NCI-H1092 (cell line): ENCODE measurements at regions not wholly inside any gene's neighbourhood (a gene's known extent, or its start where the extent isn't known, plus 50 kb on each side); places are given as distances from the start of the nearest gene placed in this dataset.

ENCODE experiments used
- DNase-seq: peaks from one replicate; lab custom pipeline; 2025; lab: John Stamatoyannopoulos, UW

- no peak for DNase-seq
These were observed 206.2 kb upstream of the IRX5 start for GRCh38 chr16:54724346-54724925.

GRCh38 chr16:54722210-54722676 lies 208.4 kb upstream of the IRX5 start:
- no peak for DNase-seq

DNA sequence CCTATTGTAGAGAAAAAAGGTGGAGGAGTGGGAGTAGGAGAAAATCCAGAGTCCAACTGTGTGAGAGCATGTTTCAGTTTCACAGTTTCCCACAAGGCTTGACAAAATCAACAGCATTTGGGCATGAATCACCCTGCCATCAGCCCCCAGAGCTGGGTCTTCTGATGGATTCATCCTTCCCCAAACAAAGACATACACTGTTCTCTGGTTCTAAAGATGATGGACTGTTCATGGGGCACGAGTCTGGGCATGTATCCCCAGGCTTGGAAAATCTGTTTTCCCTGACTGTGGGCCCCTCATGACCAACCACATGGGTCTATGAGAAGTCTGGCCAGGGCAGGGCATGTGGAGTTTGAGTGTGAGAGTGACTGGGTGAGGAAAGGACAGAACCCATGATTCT lies 210.4 kb upstream of the IRX5 start:
- no peak for DNase-seq

GRCh38 chr16:54719624-54720023 lies 211.0 kb upstream of the IRX5 start:
- DNase-seq: no peak

- DNase-seq: no peak
These were observed 212.3 kb upstream of the IRX5 start for GRCh38 chr16:54718376-54718775.

DNA sequence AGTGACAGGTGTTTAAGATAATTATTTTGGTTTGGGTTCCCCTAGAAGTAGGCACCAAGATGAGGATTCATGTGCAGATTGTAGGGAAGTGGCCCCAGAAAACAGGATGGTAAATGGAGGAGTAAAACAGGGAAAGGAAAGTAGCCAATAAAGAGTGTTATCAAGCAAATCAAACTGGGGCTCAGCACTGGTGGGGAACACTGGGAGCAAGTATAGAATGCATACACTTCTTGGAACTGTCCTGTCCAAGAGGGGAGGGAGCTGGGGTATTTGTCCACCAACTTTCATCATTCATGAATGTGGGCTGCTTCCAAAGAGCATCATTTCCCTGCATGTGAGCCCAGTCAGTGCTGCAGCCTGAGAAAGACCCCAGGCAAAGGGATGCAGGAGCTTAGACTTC lies 215.7 kb upstream of the IRX5 start:
- no peak for DNase-seq

- no peak for DNase-seq
These were observed 217.8 kb upstream of the IRX5 start for GRCh38 chr16:54712866-54713265.

DNA sequence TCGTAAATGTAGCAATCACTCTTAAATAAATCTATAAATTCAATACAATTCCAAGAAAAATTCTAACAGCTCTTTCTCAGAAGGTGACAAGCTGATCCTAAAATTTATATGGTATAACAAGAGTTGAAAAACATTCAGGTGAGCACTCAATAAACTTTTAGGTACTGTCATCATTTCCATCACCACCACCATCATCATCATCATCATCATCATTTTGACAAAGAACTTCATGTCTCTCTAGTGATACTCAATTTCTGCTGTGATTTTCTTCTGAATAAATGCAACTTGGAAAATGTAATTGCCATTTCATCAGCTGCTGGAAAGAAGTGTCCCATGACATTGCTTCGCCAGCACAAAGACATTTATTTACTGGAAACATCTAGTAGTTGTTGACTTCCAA lies 222.9 kb upstream of the IRX5 start:
- DNase-seq: no peak

- no peak for DNase-seq
These were observed 224.3 kb upstream of the IRX5 start for GRCh38 chr16:54706406-54706805.

DNA sequence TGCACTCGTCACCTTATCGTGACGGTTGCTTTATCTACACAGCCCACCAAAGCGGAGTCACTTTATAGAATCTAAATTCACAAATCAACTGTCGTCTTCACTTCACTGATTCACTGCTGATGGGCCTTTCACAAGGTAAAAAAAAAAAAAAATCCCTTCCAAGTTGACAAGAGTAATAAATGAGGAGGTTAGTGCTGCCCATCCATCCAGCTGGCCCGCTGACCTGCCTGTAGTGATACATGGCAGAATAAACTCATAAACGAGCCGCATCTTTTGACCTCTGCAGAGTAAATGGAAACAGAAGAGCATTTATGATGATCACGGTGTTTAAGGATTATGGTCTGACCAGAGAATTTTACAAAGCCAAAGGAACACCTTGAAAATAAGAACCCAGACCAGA lies 227.3 kb upstream of the IRX5 start:
- no peak for DNase-seq

DNA sequence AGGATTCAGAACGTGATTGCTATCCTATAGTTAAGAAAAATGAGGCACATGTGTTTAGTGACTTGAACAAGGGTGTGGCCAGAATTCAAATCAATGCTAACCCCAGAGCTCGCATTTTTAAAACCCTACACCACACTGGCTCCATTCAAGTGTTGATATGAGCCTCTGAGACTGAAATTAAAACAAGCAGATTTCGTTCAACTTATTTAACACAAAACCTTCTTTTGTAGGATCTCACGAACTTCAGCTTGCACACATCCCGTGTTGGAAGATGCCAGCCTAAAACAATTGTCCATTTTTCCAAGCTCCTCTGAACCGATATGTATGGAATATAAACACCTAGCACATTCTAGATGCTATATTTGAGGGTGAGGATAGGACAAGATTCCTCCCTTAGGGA lies 231.0 kb upstream of the IRX5 start:
- no peak for DNase-seq

- no peak for DNase-seq
These were observed 233.0 kb upstream of the IRX5 start for GRCh38 chr16:54697677-54698076.

- no peak for DNase-seq
These were observed 233.7 kb upstream of the IRX5 start for GRCh38 chr16:54696970-54697369.

DNA sequence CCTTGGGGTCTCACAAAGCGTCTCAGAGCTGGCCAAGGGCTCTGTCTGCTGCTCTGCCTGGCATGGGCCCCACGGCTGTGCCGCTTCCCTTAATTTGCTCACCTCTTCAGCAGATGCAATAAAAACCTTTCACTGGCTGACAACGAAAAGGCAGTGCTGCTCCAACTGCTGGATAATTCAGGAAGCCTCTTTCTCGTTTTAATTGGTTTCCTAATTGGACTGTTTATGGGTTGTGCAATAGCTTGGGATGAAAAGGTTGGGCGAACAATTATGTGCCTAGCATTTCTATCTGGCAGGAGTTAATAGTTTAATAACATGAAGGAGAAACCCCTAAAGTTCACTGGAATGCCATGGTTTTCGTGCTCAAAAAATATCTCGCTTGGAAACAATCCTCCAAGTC lies 234.1 kb upstream of the IRX5 start:
- DNase-seq: peak; percentile 47

DNA sequence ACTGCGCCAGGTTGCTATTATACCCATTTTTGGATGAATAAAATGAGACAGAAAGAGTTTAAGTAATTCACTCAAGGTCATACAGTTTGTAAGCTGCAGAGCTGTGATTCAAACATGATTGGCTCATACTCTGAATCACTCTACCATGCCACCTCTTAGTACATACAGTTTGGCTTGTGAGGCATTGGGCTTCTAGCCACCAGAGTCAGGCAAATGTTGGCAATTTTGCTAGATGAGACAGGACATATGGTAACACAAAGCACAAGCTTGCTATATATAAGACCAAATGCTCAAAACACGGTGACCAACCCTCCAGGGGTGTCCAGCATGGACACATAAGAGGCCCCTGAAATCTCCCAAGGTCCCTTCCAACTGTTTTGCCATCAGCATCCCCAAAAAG lies 236.0 kb upstream of the IRX5 start:
- no peak for DNase-seq

DNA sequence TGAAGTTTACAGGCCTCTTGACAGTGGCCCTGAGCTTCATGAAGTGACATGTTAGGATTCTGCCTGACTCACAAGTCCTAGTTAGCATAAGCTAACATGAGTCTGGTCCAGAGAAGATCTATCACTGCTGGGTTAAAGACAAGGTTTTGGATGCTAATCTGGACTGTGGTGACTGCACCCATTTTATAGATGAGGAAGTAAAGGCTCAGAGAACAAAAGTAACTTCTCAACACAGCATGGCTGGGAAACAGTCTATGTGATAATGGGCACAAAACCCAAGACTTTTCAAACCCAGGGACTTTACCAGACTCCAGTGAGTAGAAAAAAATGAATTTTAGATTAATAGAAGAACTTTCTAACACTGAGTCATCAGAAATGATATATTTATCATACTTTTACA lies 236.8 kb upstream of the IRX5 start:
- no peak for DNase-seq

DNA sequence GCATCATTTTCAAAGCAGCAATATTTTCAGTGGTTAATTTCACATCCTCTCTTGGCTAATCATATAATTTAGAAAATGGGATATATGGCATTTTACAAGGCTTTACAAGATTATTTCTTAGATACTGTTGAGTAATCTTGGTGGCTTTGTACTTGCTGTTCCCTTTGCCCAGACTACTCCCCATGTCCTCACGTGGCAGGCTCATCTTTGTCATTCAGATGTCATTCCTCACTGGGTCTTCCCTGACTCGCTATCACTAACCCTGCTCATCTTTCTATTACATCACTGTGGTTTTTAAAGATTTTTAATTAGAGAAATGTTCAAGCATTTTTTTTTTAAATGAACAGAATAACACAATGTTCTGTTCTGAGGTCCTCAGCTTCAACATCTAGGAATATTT lies 240.0 kb upstream of the IRX5 start:
- no peak for DNase-seq

GRCh38 chr16:54690306-54690705 lies 240.4 kb upstream of the IRX5 start:
- DNase-seq: no peak

GRCh38 chr16:54689072-54689865 lies 241.4 kb upstream of the IRX5 start:
- DNase-seq: no peak

- no peak for DNase-seq
These were observed 242.3 kb upstream of the IRX5 start for GRCh38 chr16:54688339-54688738.

GRCh38 chr16:54687043-54687899 lies 243.4 kb upstream of the IRX5 start:
- no peak for DNase-seq

GRCh38 chr16:54685682-54686081 lies 245.0 kb upstream of the IRX5 start:
- no peak for DNase-seq

GRCh38 chr16:54679531-54679930 lies 251.1 kb upstream of the IRX5 start:
- DNase-seq: no peak
